CD14-positive monocyte (primary cell): ENCODE measurements at regions not wholly inside any gene's neighbourhood (a gene's known extent, or its start where the extent isn't known, plus 50 kb on each side); places are given as distances from the start of the nearest gene placed in this dataset.

Experiments used
- DNase-seq, 3 donors: peaks; one replicate each; pipeline ENCODE4 v3.0.0-alpha.2; 2011 to 2022
- H2AFZ ChIP-seq: 2 replicates; pipeline ENCODE4 v1.6.0; 2012; ENCODE audit warnings: mild to moderate bottlenecking, low read depth, low read length, inconsistent platforms; ENCODE audit not compliant: insufficient read depth, poor library complexity, severe bottlenecking
- H3K27ac ChIP-seq, 2 donors: 1 replicate in 1 of 2; 2 replicates in 1 of 2; pipeline ENCODE4 v1.5.1; 2012 to 2013; ENCODE audit warnings: low read length in 2 of 2, control low read depth in 1 of 2, inconsistent platforms in 1 of 2, low read depth in 1 of 2, mild to moderate bottlenecking in 1 of 2
- H3K27me3 ChIP-seq, 2 donors: one replicate each; pipeline versions ENCODE4 v1.6.0 to v1.6.1; 2011 to 2013; ENCODE audit warnings: low read length in 2 of 2; ENCODE audit not compliant: control insufficient read depth in 2 of 2, insufficient read depth in 2 of 2
- H3K36me3 ChIP-seq, 2 donors: replicated peaks in 1 of 2; 1 replicate in 1 of 2; 2 replicates in 1 of 2; pipeline versions ENCODE4 v1.5.1 to v1.6.1; 2012 to 2013; ENCODE audit warnings: low read length in 2 of 2, control low read depth in 1 of 2, inconsistent platforms in 1 of 2, mild to moderate bottlenecking in 1 of 2; ENCODE audit not compliant: insufficient read depth in 2 of 2, control insufficient read depth in 1 of 2
- H3K4me1 ChIP-seq, 2 donors: 1 replicate in 1 of 2; 2 replicates in 1 of 2; pipeline versions ENCODE4 v1.5.1 to v1.6.1; 2012 to 2013; ENCODE audit warnings: low read length in 2 of 2, control low read depth in 1 of 2, inconsistent platforms in 1 of 2, mild to moderate bottlenecking in 1 of 2, moderate library complexity in 1 of 2; ENCODE audit not compliant: insufficient read depth in 2 of 2, control insufficient read depth in 1 of 2
- H3K4me2 ChIP-seq: replicated peaks from 2 replicates; pipeline ENCODE3; 2012; ENCODE audit warnings: low read length, moderate library complexity, mild to moderate bottlenecking; ENCODE audit not compliant: poor library complexity, severe bottlenecking; ENCODE audit errors: extremely low read depth
- H3K4me3 ChIP-seq, 3 experiments: fragments of 200-600 bp in 1 of 3; sonication (generic) in 1 of 3; replicated peaks in 1 of 3; 1 replicate in 2 of 3; 2 replicates in 1 of 3; pipeline ENCODE4 v1.5.1; 2011 to 2013; ENCODE audit warnings: low read length in 3 of 3, mild to moderate bottlenecking in 3 of 3, control low read depth in 2 of 3, low read depth in 2 of 3, inconsistent platforms in 1 of 3, moderate library complexity in 1 of 3
- H3K79me2 ChIP-seq: 2 replicates; pipeline ENCODE4 v1.6.0; 2012; ENCODE audit warnings: mild to moderate bottlenecking, control low read depth, inconsistent platforms, low read length, moderate library complexity; ENCODE audit not compliant: insufficient read depth
- H3K9ac ChIP-seq: 2 replicates; pipeline ENCODE4 v1.6.0; 2017; ENCODE audit warnings: low read length, mild to moderate bottlenecking; ENCODE audit not compliant: insufficient read depth, poor library complexity, severe bottlenecking
- H3K9me3 ChIP-seq, 2 donors: replicated peaks in 1 of 2; 1 replicate in 1 of 2; 2 replicates in 1 of 2; pipeline versions ENCODE4 v1.5.1 to v1.6.1; 2012 to 2013; ENCODE audit warnings: low read length in 2 of 2, control low read depth in 1 of 2; ENCODE audit not compliant: control insufficient read depth in 1 of 2, insufficient read depth in 1 of 2
- H4K20me1 ChIP-seq: 2 replicates; pipeline ENCODE4 v1.6.0; 2012; ENCODE audit warnings: mild to moderate bottlenecking, low read length, control low read depth, moderate library complexity; ENCODE audit not compliant: insufficient read depth
- H3K27ac Mint-ChIP-seq, 7 donors: one replicate each; pipeline ENCODE4 v1.8.0; 2020; ENCODE audit warnings: mild to moderate bottlenecking in 7 of 7, mixed read lengths in 7 of 7, moderate library complexity in 6 of 7, inconsistent platforms in 2 of 7
- H3K27me3 Mint-ChIP-seq, 3 donors: one replicate each; pipeline ENCODE4 v1.8.0; 2021 to 2022; ENCODE audit warnings: low read depth in 3 of 3, mild to moderate bottlenecking in 3 of 3, mixed read lengths in 3 of 3, moderate library complexity in 3 of 3, inconsistent platforms in 1 of 3
- H3K36me3 Mint-ChIP-seq, 2 donors: one replicate each; pipeline ENCODE4 v1.8.0; 2020; ENCODE audit warnings: mixed read lengths in 2 of 2, inconsistent platforms in 1 of 2, mild to moderate bottlenecking in 1 of 2
- H3K4me1 Mint-ChIP-seq: one replicate; pipeline ENCODE4 v1.8.0; 2020; ENCODE audit warnings: mild to moderate bottlenecking, mixed read lengths
- H3K4me3 Mint-ChIP-seq, 2 donors: one replicate each; pipeline ENCODE4 v1.8.0; 2020; ENCODE audit warnings: mild to moderate bottlenecking in 2 of 2, mixed read lengths in 2 of 2, moderate library complexity in 1 of 2
- H3K9me3 Mint-ChIP-seq, 7 donors: one replicate each; pipeline ENCODE4 v1.8.0; 2020 to 2022; ENCODE audit warnings: mixed read lengths in 7 of 7, mild to moderate bottlenecking in 6 of 7, moderate library complexity in 6 of 7, inconsistent platforms in 2 of 7
- WGBS: methylation state at CpG from one replicate; pipeline ENCODE4 v1.1.5; 2013; ENCODE audit warnings: missing lambda C conversion rate; ENCODE audit not compliant: insufficient coverage; 5-methylcytosine and 5-hydroxymethylcytosine counted together
- intact Hi-C, 2 donors: fragments of 100-400 bp; cut with micrococcal nuclease; formaldehyde crosslinking; loops; one replicate each; pipeline versions ENCODE4 v1.15.0 to v1.15.1; 2023
- TF ChIP-seq, protein P1 (sequence below): fragments of 200-600 bp; IDR thresholded peaks from one replicate; pipeline ENCODE4 v1.8.0; 2022; ENCODE audit warnings: antibody characterized with exemption, mild to moderate bottlenecking

GRCh38 chr13:87907202-87907601, 236.0 kb downstream of the SLITRK5 start:
- H3K4me3 Mint-ChIP-seq, result no peak overlapping the region
- no peaks in the 10 kb centered on the region for H3K27me3 ChIP-seq
- H3K4me2 ChIP-seq, result no peak overlapping the region
- H3K4me1 ChIP-seq, result no peaks in the 10 kb centered on the region
- no peak overlapping the region for H2AFZ ChIP-seq
- H3K27ac ChIP-seq, result no peak overlapping the region
- no CpG with 5 or more reads among the region's 1 CpG for WGBS
- no peaks in the 10 kb centered on the region for H3K4me1 Mint-ChIP-seq
- H3K9ac ChIP-seq, result no peak overlapping the region
- intact Hi-C loops, result no loop called here
- DNase-seq, result no peak
- no peak overlapping the region for H3K4me3 ChIP-seq
- H3K79me2 ChIP-seq, result no peaks in the 10 kb centered on the region
- H3K36me3 ChIP-seq, result no peaks in the 10 kb centered on the region
- no peaks in the 10 kb centered on the region for H4K20me1 ChIP-seq
- TF ChIP-seq, protein P1, sequence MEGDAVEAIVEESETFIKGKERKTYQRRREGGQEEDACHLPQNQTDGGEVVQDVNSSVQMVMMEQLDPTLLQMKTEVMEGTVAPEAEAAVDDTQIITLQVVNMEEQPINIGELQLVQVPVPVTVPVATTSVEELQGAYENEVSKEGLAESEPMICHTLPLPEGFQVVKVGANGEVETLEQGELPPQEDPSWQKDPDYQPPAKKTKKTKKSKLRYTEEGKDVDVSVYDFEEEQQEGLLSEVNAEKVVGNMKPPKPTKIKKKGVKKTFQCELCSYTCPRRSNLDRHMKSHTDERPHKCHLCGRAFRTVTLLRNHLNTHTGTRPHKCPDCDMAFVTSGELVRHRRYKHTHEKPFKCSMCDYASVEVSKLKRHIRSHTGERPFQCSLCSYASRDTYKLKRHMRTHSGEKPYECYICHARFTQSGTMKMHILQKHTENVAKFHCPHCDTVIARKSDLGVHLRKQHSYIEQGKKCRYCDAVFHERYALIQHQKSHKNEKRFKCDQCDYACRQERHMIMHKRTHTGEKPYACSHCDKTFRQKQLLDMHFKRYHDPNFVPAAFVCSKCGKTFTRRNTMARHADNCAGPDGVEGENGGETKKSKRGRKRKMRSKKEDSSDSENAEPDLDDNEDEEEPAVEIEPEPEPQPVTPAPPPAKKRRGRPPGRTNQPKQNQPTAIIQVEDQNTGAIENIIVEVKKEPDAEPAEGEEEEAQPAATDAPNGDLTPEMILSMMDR, result no peak
- H3K9me3 Mint-ChIP-seq, result peaks cover 3 to 8% (median 6%) of the 10 kb centered on the region in 7 donors
- no peaks in the 10 kb centered on the region for H3K36me3 Mint-ChIP-seq
- H3K27ac Mint-ChIP-seq, result no peak overlapping the region
- no peaks in the 10 kb centered on the region for H3K27me3 Mint-ChIP-seq
- peaks cover 0 to 4% of the 10 kb centered on the region in 2 donors for H3K9me3 ChIP-seq

DNA sequence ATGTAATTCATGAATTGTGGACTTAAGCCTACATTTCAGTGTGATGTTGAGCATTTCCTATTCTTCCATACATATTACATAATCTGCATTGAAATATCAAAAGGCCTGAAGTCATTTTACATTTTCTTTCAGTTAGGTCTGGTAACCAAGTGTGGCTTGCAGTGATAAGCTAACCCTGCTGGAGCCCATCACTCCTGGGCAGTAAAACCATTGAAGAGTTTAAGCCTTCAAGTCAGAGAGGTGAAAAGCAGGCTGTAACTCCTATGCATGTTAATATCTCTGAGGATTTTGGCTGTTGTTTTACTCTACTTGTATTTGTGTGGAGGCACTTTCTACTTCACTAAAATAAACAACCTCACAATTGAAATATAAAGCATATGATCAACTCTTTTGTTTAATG, 248.8 kb downstream of the SLITRK5 start:
- Histone ChIP-seq H3K27ac (no peak overlapping the region), H3K9me3 (peaks cover 0 to 7% of the 10 kb centered on the region in 2 donors), H3K4me2 (no peak overlapping the region), H3K4me1 (no peaks in the 10 kb centered on the region), H4K20me1 (no peaks in the 10 kb centered on the region), H3K36me3 (no peaks in the 10 kb centered on the region), H3K79me2 (no peaks in the 10 kb centered on the region), H2AFZ (no peak overlapping the region), H3K27me3 (no peaks in the 10 kb centered on the region), H3K4me3 (no peak overlapping the region), H3K9ac (no peak overlapping the region)
- intact Hi-C loops, result no loop called here
- no peak for DNase-seq
- Mint-ChIP-seq H3K4me1 (no peaks in the 10 kb centered on the region), H3K27me3 (no peaks in the 10 kb centered on the region), H3K9me3 (peaks cover 0 to 9% (median 2%) of the 10 kb centered on the region in 7 donors), H3K4me3 (no peak overlapping the region), H3K27ac (no peak overlapping the region), H3K36me3 (no peaks in the 10 kb centered on the region)
- TF ChIP-seq, protein P1, result no peak
